DMS114 treated with DMSO at 0.1 percent for 48 hours (cell line): ENCODE measurements at regions not wholly inside any gene's neighbourhood (a gene's known extent, or its start where the extent isn't known, plus 50 kb on each side); places are given as distances from the start of the nearest gene placed in this dataset.

Source experiments
- DNase-seq: peaks from one replicate; lab custom pipeline; 2025; ENCODE audit not compliant: unreplicated experiment; lab: John Stamatoyannopoulos, UW

DNA sequence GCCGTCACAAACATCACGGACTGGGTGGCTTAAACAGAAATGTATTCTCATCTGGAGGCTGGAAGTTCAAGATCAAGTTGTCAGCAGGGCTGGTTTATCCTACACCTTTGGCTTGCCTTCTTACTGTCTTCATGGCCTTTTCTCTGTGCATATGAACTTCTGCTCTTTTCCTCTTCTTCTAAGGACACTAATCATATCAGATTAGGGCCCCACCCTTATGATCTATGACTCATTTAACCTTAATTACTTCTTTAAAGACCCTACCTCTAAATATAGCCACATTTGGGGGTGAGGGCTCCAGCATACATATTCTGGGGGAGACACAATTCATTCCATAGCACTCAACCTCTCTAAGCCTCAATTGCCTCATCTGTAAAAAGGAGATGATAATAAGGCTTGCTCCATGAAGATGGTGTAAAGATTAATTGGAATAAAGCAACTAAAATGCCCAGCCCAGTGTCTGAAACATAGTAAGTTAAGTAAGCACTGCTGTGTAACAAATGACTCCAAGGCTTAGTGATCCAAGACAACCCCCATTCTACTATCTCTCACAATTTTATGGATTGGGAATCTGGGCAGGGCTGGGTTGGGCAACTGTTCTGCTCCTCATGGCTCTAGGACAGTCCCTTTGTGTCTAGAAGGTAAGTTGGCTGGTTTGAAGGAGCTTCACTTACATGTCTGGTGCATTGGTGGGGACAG lies 119.8 kb downstream of the BANF2 start:
- DNase-seq: no peak

DNA sequence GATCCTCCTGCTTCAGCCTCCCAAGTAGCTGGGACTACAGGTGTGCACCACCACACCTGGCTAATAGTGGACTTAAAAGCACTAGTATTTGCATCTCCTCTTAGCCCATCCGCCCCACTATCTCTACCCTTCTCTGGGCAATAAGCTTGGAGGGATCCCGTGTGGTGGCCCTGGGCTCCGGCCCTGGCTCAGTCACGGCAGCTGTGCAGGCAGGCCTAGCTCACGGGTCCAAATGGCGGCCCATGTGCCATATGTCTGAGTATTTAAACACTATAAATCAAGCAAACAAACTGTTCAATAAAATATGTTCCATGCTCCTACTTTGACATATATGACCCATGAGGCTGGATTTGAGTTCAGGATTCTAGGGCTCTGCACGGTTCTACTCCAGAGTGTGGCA lies 118.4 kb downstream of the BANF2 start:
- no peak for DNase-seq

GRCh38 chr20:17816804-17817587 lies 117.2 kb downstream of the BANF2 start:
- DNase-seq: no peak

- DNase-seq: no peak
These were observed 111.8 kb downstream of the BANF2 start for GRCh38 chr20:17811628-17811965.

DNA sequence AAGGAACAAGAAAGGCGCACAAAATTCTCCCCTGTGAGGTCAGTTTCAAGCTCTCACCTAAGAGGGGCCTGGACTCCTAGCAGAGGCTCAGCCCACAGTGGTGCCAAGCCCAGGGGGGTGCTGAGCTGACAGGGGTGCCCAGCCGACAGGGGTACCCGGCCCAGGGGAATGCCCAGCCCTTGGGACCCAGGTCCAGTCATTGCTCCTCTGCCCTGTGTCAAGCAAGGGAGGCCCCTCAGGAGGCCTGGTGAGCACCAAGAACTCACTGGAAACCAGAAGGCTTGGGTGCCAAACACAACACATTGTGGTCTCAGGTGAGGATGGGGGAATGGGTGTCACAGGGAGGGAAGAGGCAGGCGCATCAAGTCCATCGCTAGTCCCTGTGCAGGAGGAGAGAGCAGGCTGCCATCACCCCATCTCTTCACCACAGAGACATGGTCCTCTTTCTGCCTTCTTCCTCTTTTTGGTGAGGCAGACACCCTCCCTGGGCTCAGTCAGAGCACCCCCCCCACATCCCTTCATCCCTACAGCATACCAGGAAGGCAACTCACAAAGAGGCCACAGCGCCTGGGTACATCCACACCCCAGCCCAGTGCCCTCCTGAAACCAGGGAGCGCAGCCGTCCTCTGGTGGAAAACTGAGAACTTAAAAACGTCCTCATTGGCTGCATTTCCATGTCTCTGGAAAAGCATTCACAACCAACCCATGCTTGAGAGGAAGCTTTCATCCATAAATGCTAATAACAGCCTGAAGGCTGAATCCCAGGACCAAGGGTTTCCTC lies 111.3 kb downstream of the BANF2 start:
- DNase-seq: no peak

- no peak for DNase-seq
These were observed 110.4 kb downstream of the BANF2 start for GRCh38 chr20:17810062-17810631.

- no peak for DNase-seq
These were observed 109.7 kb downstream of the BANF2 start for GRCh38 chr20:17809362-17810061.

DNA sequence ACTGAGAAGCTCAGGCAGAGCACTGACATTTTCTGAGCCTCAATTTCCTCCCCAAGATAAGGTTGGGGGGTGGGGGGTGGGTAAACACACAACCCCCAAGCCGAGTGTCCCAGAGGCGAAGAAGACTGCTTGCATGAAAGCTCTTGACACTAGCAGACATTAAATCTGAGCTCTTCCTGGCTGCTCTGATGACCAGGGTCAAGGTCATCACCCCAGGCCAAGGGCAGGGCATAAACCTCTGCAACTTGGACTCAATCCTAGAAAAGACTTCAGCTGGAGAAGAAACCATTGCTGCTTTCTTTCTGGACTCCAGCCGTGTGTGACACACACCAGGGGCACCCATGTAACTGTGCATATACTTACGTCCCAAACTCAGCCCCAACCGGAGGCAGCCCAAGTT lies 109.0 kb downstream of the BANF2 start:
- no peak for DNase-seq

GRCh38 chr20:17808357-17808756 lies 108.6 kb downstream of the BANF2 start:
- no peak for DNase-seq

GRCh38 chr20:17807651-17808050 lies 107.9 kb downstream of the BANF2 start:
- no peak for DNase-seq

GRCh38 chr20:17806739-17807441 lies 107.1 kb downstream of the BANF2 start:
- DNase-seq: no peak

- no peak for DNase-seq
These were observed 106.3 kb downstream of the BANF2 start for GRCh38 chr20:17806107-17806506.

DNA sequence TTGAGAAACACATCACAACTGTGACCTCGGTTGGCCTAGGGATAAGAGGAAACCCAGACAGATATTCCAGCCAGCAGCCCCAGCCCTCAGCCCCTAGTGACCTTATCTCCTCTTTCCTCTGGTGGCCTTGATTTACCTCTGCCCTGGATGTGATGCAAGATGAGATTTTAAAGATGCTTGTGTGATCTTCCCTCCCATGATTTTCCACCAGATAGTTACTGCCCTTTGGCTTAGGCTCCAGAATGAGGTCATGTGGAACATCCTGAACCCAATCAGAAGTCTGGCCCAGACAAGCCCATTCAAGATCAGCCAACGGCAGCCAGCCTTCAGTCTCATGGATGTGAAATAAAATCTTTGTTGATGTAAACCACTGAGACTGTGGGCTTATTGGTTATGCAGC lies 104.0 kb downstream of the BANF2 start:
- DNase-seq: no peak

GRCh38 chr20:17799575-17800227 lies 99.9 kb downstream of the BANF2 start:
- no peak for DNase-seq

DNA sequence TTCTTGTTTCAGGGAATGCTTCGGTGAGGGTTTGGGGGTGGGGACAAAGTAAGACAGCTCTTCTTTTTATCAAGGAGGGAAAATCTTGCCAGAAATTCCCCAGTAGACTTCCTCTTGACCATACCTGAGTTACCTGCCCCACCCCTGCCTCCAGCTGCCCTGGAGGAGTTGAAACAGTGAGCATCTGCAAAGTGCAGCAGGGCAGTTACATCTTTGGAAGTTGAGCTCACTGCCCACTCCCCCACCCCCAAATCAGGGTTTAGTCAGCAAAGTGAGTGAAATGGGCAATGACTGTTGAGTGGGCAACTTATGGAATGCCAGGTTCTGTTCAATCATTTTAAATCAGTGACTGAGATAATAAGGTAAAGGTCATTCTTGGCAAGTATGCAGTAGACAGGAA lies 98.8 kb downstream of the BANF2 start:
- no peak for DNase-seq

- no peak for DNase-seq
These were observed 97.8 kb downstream of the BANF2 start for GRCh38 chr20:17797579-17797978.

DNA sequence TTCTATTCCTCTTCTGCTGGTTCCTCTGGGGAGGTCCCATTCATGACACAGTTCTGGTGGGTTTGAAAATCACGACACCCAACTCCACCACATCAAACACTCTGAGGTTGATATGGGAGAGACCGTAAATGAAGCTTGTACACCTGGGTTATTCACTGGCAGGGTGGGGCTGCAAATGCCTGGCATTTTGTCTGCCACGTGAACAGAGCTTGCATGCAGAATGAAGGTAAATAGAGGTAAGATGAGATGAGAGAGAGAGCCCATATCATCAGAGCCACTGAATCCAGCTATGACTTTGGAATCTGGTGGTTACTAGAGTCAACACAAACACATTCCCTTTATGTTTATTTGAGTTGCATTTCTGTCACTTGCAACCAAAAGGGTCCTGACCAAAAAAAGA lies 97.4 kb downstream of the BANF2 start:
- DNase-seq: no peak

DNA sequence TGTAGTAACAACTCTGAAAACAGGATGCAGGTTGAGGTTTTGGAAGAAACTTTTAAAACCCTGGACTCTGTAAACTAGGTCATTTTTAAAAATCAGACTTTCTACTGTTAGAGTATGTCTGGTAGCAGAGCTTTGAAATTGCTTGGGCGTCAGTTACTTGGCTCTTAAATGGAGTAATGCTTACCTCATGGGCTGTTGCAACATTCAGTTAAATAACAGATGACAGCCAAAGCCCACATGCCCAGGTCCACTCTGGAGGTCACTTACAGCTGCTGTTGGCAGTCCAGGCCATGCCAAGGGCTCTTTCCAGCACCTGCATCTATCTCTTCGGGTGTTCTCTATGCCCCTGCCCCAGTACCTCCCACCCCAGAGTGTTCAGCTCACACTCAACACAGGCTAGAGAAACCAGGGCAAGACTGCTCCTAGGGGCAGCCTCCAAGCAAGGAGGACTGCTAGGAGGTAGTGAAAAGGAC lies 96.4 kb downstream of the BANF2 start:
- DNase-seq: no peak

GRCh38 chr20:17795501-17796071 lies 95.8 kb downstream of the BANF2 start:
- DNase-seq: no peak
